GM23338 (cell line): ENCODE measurements at regions not wholly inside any gene's neighbourhood (a gene's known extent, or its start where the extent isn't known, plus 50 kb on each side); places are given as distances from the start of the nearest gene placed in this dataset.

Experiments used
- CREB1 ChIP-seq: fragments of 250-450 bp; sonication (Bioruptor Pico); IDR thresholded peaks from 2 replicates; pipeline ENCODE4 v1.5.0; 2020; ENCODE audit warnings: low read depth, mild to moderate bottlenecking, moderate library complexity
- CTCF ChIP-seq, 2 experiments: fragments of 200-600 bp in 1 of 2; sonication (generic) in 1 of 2; conservative IDR thresholded peaks; 2 replicates each; pipeline versions ENCODE4 v1.5.1 to v1.6.1; 2016 to 2017; ENCODE audit warnings: antibody characterized with exemption in 2 of 2, low read depth in 2 of 2, mild to moderate bottlenecking in 2 of 2, moderate library complexity in 1 of 2
- ETS1 ChIP-seq: IDR thresholded peaks from 2 replicates; pipeline ENCODE4 v1.6.1; 2016; ENCODE audit warnings: antibody characterized with exemption
- EZH2 ChIP-seq: fragments of 200-600 bp; sonication (generic); IDR thresholded peaks from one replicate; pipeline ENCODE4 v1.8.0; 2017; ENCODE audit warnings: antibody characterized with exemption, mild to moderate bottlenecking, low read depth; ENCODE audit not compliant: unreplicated experiment
- EZH2phosphoT487 ChIP-seq: fragments of 200-600 bp; sonication (generic); IDR thresholded peaks from one replicate; pipeline ENCODE4 v1.8.1; 2018; ENCODE audit warnings: antibody characterized with exemption; ENCODE audit not compliant: unreplicated experiment
- POLR2AphosphoS5 ChIP-seq: IDR thresholded peaks from 2 replicates; pipeline ENCODE4 v1.6.1; 2016; ENCODE audit warnings: antibody characterized with exemption, low read depth
- REST ChIP-seq: IDR thresholded peaks from one replicate; pipeline ENCODE4 v1.6.1; 2018; ENCODE audit warnings: antibody characterized with exemption; ENCODE audit not compliant: unreplicated experiment
- ZNF331 ChIP-seq: fragments of 250-450 bp; sonication (Bioruptor Pico); IDR thresholded peaks from 2 replicates; pipeline ENCODE4 v1.5.0; 2020; ENCODE audit warnings: low read depth, mild to moderate bottlenecking, moderate library complexity

GRCh38 chr4:119942806-119943205 lies 123.8 kb downstream of the MAD2L1 start:
- TF ChIP-seq CTCF (conservative IDR thresholded peaks at IDR 0.05; ENCODE audit: low read depth in 2 of 2): no peak
- no peak for TF ChIP-seq REST
- no peak for TF ChIP-seq EZH2
- no peak for TF ChIP-seq ETS1
- TF ChIP-seq POLR2AphosphoS5: no peak
- TF ChIP-seq CREB1 (CRISPR knock-in tag): no peak
- no peak for TF ChIP-seq ZNF331
- no peak for TF ChIP-seq EZH2phosphoT487
